ELF-1 (cell line): ENCODE measurements at regions not wholly inside any gene's neighbourhood (a gene's known extent, or its start where the extent isn't known, plus 50 kb on each side); places are given as distances from the start of the nearest gene placed in this dataset.

Experiments used
- DNase-seq: peaks from one replicate; pipeline ENCODE4 v3.0.0-alpha.2; 2016; ENCODE audit warnings: low read depth, low spot score

DNA sequence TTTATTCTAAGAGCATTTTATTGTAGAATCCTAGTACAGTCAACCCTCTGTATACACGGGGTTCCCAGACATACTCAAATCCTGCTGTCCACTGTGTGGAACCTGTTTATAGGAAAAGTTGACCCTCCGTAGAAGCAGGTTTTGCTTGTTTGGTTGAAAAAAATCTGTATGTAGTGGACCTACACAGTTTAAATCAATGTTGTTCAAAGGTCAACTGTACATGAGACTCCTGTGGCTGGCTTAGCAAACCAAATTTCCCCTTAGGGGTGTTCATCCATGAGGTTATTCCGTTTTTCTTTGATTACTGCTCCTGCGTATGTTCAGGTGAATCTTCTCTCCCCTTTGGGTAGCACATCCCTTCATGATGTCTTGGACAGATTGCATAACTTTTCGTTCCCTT, 387.0 kb upstream of the ZFP64 start:
- DNase-seq = no peak

GRCh38 chr20:52577696-52578095, 386.1 kb upstream of the ZFP64 start:
- DNase-seq = no peak

GRCh38 chr20:52572687-52573086, 381.1 kb upstream of the ZFP64 start:
- no peak for DNase-seq

DNA sequence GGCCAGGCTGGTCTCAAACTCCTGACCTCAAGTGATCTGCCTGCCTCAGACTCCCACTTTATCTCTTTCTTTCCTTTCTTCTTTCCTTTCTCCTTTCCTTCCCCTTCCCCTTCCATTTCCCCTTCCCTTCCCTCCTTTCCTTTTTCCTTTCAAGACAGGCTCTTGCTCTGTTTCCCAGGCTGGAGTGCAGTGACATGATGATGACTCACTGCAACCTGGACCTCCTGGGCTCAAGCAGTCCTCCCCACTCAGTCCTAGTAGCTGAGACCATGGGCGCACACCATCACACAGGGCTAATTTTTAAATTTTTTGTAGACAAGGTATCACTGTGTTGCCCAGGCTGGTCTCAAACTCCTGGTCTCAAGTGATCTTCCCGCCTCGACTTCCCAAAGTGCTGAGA, 377.6 kb upstream of the ZFP64 start:
- no peak for DNase-seq

GRCh38 chr20:52565614-52566013, 374.0 kb upstream of the ZFP64 start:
- DNase-seq = no peak

- DNase-seq = no peak
Measured at GRCh38 chr20:52564594-52564993, 373.0 kb upstream of the ZFP64 start.

GRCh38 chr20:52552181-52552872, 360.7 kb upstream of the ZFP64 start:
- no peak for DNase-seq

GRCh38 chr20:52542131-52542530, 350.6 kb upstream of the ZFP64 start:
- DNase-seq = no peak

DNA sequence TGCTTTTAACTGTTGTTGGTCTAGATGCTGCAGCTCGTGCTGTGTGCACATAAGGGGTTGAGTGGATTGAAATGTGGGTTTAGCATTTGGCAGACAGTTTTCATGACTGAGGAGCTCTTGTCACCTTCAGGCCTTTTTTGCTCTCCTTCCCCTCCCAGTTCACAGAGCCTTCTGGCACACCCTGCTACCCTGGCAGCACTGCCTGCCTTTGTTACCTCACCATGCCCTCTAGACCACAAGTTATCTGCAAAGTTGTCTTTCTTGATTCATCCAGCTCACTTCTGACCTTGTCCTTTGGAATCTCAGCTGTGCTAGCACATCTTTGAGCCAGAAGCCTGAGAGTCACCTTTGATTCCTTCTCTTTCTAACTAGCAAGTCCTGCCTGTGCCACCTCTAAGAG, 348.9 kb upstream of the ZFP64 start:
- DNase-seq = no peak

GRCh38 chr20:52539891-52540290, 348.3 kb upstream of the ZFP64 start:
- DNase-seq = no peak

DNA sequence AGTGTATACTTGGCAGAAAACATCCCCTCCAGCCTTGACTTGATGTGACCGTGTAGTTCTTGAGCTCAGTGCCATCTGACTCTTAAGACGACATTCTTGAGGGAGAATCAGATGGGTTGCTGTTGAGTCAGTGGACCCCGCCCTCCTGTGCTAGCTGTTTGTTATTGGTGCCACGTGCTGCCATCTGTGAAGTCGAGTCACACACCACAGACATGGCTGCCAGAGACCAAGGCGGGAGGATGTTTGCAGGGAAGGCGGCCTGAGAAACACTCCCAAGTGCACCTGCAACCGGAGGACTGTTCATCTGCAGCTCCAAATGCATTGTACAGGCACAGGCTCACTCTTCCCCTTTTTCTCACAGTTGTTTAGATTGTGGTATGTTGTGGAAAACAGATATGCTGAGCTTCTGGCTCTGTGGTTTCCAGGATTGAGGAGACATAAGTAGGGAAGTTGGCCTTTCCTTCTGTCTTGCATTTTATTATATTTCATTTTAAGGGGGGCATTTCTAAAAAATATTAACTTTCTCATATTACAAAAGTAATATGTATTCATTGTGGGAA, 345.3 kb upstream of the ZFP64 start:
- no peak for DNase-seq

DNA sequence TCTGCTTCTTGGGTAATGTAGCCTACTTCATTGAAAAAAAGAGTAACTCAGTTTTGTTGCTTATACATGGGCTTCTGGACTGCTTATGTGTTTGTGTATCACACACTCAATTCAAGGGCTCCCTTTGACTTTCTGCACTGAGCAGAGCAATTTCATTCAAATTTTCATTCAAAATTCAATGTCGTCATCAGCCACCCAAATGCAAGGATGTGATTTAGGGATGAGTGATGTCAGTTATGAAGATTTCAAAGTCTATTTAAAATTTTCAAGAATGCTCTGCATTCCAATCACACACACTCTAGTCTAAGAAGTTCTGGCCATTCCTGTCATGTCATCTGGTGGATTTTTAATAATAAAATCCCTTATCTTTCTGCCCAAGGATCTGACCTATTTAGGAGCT, 344.5 kb upstream of the ZFP64 start:
- no peak for DNase-seq

DNA sequence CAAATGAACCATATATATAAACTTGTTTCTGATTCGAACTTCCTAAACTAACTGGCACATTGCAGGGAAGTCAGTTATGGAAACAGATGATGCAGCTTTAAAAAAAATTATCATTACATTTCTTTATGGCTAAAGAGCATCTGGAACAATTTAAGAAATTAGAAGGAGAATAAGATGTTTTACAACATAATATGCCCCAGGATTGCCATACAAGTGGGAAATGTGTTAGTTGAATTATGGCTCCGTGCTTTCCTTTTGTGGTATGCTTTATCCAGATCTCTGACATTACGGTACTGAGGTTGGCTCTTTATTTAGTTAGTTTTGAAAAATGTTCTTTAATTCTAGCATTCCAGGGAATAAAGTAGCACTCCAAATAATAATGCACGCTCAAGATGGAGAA, 343.0 kb upstream of the ZFP64 start:
- DNase-seq = no peak

DNA sequence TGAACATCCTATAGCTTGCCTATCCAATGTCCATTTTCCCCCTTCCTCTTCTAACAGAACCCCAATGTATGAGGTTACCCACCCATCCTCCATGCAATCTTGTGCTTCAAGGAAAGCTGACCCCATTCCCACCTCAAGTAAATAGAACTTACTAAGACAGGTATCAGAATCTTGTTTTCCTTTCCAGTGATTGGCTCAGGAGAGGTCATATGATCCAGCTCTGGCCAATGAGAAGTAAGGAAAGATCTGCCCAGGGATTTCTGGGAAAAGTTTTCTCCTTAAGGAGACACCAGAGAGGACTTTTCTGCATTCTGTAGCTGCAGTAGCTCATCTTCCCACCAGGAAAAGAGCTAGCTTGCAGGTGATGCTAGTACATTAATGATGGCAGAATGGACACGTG, 341.8 kb upstream of the ZFP64 start:
- DNase-seq = no peak

DNA sequence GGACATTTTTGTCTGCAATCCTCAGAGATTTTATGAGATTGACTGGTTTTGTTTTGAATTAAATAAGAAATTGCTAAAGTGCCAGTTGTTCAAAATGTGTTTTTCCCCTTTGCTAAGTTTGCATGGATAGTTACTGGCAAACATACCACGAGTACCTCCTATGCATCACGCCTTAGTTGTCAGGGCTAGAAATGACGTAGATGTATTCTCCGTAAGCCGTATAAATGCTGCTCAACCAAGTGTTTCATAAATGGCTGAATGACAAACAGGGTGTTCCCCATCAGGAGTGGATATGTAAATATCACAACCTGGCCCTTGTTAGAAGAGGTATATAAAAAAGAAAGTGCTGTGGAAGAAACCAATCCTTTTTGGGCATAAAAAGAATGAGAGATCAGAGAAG, 341.1 kb upstream of the ZFP64 start:
- DNase-seq = no peak

DNA sequence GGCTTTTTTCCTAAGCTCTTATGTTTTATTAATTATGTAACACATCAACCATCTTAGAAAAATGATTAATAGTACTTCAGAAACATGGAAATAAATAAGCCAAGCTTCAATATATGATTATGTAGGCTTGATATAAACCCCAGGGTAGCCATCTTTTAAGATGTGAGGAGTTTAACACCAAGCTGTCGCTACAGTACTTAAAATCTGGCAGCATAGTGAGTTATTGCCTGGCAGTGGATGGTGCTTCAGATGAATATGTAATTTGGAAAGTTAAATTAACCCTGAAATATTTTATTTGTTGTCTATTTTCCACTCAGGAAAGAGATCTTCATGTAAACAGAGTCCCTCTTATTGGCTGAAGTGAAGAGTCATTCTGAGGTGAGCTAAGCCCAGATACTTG, 339.0 kb upstream of the ZFP64 start:
- DNase-seq = no peak

DNA sequence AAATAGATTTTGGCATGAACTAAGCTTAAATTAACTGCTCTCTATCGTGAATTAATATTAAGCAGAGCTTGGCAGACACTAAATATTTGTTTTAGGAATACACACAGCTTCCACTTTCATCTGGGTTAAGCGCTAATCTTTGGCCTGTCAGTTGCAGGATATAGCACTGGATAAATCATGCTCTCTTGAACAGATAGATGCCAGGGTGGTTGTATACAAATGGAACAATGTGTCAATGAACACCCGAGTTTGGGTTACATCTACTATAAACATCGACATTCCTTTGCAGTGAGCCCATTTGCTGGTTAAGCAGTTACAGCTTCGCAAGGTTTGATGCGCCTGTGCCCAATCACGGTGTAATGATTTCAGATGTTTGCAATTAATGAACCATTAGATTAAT, 338.2 kb upstream of the ZFP64 start:
- no peak for DNase-seq

GRCh38 chr20:52524861-52525260, 333.3 kb upstream of the ZFP64 start:
- no peak for DNase-seq

DNA sequence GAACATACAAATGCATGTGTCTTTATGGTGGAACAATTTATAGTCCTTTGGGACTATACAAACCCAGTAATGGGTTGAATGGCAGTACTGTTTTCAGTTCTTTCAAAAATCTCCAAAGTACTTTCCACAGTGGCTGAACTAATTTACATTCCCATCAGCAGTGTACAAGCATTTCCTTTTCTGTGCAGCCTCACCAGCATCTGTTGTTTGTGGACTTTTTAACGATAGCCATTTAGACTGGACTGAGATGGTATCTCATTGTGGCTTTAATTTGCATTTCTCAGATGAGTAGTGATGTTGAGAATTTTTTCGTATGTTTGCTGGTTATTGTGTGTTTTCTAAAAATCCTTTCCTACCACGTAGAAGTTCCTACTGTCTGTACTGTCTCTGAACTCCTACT, 327.2 kb upstream of the ZFP64 start:
- no peak for DNase-seq

DNA sequence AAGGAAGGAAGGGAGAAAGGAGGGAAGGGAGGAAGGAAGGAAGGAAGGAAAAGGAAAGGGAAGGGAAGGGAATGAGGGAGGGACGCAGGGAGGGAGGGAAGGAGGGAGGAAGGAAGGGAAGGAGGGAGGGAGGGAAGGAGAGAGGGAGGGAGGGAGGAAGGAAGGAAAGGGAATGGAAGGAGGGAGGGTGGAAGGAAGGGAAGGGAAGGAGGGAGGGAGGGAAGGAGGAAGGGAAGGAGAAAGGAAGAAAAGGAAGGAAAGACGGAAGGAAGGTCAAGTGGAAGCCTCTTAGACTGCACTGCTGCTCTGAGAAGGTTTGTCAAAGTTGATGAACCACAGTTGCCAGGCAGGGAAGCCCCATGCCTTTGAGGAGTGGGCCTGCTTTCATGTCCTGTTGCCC, 324.3 kb upstream of the ZFP64 start:
- no peak for DNase-seq

GRCh38 chr20:52500157-52500556, 308.6 kb upstream of the ZFP64 start:
- DNase-seq = no peak

- no peak for DNase-seq
Measured at GRCh38 chr20:52497731-52498130, 306.2 kb upstream of the ZFP64 start.

- DNase-seq = no peak
Measured at GRCh38 chr20:52496191-52496590, 304.6 kb upstream of the ZFP64 start.

DNA sequence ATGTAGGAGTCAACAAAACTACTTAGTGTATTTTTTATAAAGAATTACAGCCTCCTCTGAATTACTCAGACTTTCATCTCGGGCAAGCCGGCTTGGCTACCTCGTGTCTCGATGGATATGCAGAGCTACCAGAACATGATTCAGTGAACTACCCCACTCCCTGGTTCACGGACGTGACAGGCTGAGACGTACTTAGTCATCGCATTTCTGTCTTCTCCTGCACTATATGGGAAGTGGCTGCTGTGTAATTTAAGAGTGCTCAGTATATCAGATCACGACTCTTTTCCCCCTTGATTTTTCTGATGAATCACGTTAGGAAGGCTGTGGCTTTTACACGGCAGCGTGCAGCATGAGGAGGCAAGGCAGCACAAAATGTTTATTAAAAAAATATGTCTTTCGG, 302.7 kb upstream of the ZFP64 start:
- no peak for DNase-seq
